ENCODE measurements at regions not wholly inside any gene's neighbourhood (a gene's known extent, or its start where the extent isn't known, plus 50 kb on each side); places are given as distances from the start of the nearest gene placed in this dataset.

DNA sequence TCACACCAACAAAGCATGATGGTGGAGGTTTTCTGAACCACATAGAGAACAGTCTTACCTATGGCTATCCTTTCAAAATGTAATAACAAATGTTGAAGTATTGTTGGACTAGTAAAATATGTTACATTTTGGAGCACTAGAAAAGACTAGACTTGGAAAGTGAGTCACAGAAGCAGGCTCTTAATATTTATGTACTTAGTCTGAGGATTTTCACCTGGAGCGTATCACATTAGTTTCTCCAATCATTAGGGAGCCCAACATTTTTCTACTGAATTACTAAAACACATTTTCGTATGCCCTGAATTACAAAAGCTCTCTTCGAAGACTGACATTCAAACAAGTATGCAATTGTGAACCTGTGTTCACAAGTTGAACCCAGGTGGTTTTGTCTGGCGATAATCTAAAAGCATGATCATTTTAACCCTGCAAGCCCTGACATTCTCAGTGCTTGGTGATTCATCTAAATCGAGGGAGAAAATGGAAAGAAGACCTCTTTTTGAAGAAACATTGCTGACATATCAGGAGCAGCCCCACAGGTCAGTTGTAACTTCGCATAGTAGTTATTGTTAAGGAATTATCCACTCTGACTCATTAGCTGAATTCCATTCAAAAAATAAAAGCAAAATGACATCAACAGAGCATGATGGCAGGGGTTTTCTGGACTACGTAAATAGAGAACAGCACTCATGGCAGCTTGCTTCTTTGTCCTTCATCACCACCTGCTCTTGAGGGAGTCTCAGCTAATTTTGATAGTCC, 679.8 kb upstream of the NECTIN3 start:
- TF ChIP-seq, protein P1, sequence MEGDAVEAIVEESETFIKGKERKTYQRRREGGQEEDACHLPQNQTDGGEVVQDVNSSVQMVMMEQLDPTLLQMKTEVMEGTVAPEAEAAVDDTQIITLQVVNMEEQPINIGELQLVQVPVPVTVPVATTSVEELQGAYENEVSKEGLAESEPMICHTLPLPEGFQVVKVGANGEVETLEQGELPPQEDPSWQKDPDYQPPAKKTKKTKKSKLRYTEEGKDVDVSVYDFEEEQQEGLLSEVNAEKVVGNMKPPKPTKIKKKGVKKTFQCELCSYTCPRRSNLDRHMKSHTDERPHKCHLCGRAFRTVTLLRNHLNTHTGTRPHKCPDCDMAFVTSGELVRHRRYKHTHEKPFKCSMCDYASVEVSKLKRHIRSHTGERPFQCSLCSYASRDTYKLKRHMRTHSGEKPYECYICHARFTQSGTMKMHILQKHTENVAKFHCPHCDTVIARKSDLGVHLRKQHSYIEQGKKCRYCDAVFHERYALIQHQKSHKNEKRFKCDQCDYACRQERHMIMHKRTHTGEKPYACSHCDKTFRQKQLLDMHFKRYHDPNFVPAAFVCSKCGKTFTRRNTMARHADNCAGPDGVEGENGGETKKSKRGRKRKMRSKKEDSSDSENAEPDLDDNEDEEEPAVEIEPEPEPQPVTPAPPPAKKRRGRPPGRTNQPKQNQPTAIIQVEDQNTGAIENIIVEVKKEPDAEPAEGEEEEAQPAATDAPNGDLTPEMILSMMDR (IDR thresholded peaks at IDR 0.05; ENCODE audit: control extremely low read depth, extremely low read depth, low read depth, missing control alignments), result no peak
- POLR2A ChIA-PET, result no interaction called here
- DNase-seq (ENCODE audit: extremely low spot score), result no peak
- CTCF ChIA-PET, result interaction anchor here (3.0 kb wide), 1 partner anchor 13 kb away, joined by 7 read pairs; no protein-coding TSS in a partner anchor

DNA sequence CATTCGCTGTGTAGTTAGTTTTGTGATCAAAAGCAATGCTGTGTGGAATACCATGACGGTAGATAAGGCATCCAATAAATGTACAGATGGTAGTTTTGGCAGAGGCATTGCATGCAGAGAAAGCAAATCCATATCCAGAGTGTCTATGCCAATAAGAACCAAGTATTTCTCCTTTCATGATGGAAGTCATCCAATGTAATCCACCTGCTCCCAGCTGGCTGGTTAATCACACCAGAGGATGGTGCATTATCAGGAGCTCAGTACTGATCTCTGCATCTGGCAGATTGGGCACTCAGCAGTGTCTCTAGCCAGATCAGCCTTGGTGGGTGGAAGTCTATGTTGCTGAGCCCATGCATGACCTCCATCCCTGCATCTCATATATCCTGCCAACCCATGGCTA, 677.7 kb upstream of the NECTIN3 start:
- no peak for DNase-seq (ENCODE audit: extremely low spot score)
- ChIA-PET CTCF (no interaction called here), POLR2A (no interaction called here)
- TF ChIP-seq, protein P1 (IDR thresholded peaks at IDR 0.05; ENCODE audit: control extremely low read depth, extremely low read depth, low read depth, missing control alignments), result no peak

DNA sequence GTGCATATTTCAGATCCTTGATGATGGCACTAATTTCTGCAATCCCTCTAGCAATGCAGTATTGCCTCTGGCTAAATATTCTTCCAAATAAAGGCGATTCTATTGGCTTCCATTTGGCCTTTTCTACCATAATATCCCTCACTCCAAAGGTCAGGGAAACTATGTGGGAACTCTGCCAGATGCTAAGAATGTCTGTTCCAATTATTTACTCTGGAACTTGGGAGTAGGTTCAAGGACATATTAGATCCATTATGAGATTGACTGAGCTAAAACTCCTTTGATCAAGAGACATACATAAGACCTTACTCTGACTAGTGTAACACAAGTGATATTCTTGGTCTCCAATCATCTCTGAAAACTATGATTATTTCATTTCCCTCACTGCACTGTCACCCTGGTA, 674.5 kb upstream of the NECTIN3 start:
- ChIA-PET POLR2A (no interaction called here), CTCF (no interaction called here)
- DNase-seq (ENCODE audit: extremely low spot score), result no peak
- TF ChIP-seq, protein P1 (IDR thresholded peaks at IDR 0.05; ENCODE audit: control extremely low read depth, extremely low read depth, low read depth, missing control alignments), result no peak

DNA sequence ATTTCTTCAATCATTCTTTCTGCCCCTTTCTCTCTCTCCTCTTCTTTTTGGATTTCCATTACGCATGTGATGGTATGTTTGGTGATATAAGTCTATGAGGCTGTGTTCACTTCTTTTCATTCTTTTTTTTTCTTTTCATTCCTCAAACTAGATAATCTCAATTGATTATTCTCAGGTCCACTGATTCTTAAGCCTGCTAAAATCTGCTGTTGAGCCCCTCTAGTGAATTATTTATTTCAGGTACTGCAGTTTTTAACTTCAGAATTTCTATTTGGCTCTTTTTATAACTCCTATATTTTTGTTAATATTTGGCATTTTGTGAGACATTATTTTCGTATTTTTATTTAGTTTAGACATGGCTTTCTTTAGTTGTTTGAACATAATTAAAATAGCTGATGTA, 671.3 kb upstream of the NECTIN3 start:
- TF ChIP-seq, protein P1 (IDR thresholded peaks at IDR 0.05; ENCODE audit: control extremely low read depth, extremely low read depth, low read depth, missing control alignments), result no peak
- POLR2A ChIA-PET, result no interaction called here
- CTCF ChIA-PET, result no interaction called here
- no peak for DNase-seq (ENCODE audit: extremely low spot score)

DNA sequence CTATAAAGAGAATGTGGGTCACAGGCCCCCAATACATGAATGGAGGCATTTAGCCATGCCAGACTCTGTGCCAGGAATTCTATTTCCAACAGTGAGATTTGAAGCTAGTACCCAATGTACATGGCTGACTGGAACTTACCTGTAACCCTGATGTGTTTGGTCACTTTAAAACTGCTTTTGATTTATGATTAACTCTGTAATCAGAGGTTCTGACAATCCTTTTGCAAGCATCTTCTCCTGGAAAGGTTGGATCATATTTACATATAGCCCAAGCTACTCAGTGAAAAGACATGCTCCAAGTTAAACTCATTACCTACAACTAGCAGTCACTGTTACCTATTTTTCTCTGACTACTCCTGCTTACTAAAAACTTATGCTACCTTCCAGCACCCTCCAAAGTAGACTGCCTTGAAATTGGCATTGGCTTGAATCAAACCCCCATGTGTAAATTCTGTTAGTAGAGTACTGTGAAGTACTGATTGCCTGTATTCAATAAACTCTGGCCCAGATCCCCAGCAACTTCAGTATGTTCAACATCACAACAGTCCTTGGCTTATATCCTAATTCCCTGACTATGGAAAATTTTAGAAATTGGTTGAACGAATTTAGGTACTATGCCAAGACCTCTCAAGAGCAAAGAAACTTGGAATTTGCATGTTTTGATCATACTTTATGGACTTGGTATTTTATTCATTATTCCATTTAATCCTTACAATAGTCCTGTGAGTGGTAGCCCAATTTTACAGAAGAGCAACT, 665.6 kb upstream of the NECTIN3 start:
- CTCF ChIA-PET, result interaction anchor here (1.5 kb wide), 1 partner anchor 17 kb away, joined by 3 read pairs; no protein-coding TSS in a partner anchor

DNA sequence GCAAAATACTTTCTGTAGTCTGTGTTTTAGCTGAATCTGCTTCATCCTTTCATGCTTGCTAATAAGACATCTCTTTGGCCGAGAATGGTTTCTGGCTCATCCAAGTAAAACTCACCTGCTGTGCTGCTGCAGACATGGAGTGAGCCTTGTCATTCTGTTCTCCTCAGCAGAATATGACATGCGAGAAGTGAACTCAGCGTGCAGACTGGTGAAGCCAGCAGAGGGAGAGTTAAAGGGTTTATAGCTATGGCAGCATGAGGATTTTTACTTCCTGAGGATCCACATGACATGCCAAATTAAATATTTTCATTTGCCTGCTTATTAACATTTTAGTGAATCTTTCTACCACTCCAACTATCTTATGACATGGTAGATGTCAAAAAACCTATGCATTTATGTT, 658.4 kb upstream of the NECTIN3 start:
- no peak for DNase-seq (ENCODE audit: extremely low spot score)
- ChIA-PET POLR2A (no interaction called here), CTCF (interaction anchor here (0.9 kb wide), 1 partner anchor 23 kb away, joined by 3 read pairs; no protein-coding TSS in a partner anchor)
- TF ChIP-seq, protein P1 (IDR thresholded peaks at IDR 0.05; ENCODE audit: control extremely low read depth, extremely low read depth, low read depth, missing control alignments), result no peak

More for the DNA sequence above, 665.6 kb upstream of the NECTIN3 start:
- TF ChIP-seq, protein P1 (IDR thresholded peaks at IDR 0.05; ENCODE audit: control extremely low read depth, extremely low read depth, low read depth, missing control alignments), result no peak
- DNase-seq (ENCODE audit: extremely low spot score), result no peak
- POLR2A ChIA-PET, result no interaction called here

Data from GM10248 (cell line).